Activated naive CD4-positive, alpha-beta T cell treated with anti-CD3 and anti-CD28 coated beads, Interleukin-2, amount 50 U/mL, for 72 hours (primary cell): ENCODE measurements at regions not wholly inside any gene's neighbourhood (a gene's known extent, or its start where the extent isn't known, plus 50 kb on each side); places are given as distances from the start of the nearest gene placed in this dataset.
"Not testable (repeated sequence)": the region's sequence is repeated elsewhere in the genome, so short reads cannot be mapped to it uniquely, and the experiment has no call there.

Experiments used
- ATAC-seq, 2 donors: fragments of 150-1000 bp; cut with Tn5 transposase; 2 replicates each; pipeline ENCODE4 v1.10.0; 2021; ENCODE audit warnings: mild to moderate bottlenecking in 2 of 2, moderate library complexity in 2 of 2
- DNase-seq, 2 donors: peaks; one replicate each; pipeline ENCODE4 v3.0.0; 2021 to 2022; ENCODE audit warnings: low spot score in 2 of 2
- H3K27ac Mint-ChIP-seq, 2 donors: one replicate each; pipeline ENCODE4 v1.8.0; 2022; ENCODE audit warnings: mild to moderate bottlenecking in 2 of 2, mixed read lengths in 2 of 2
- H3K36me3 Mint-ChIP-seq, 2 donors: one replicate each; pipeline ENCODE4 v1.8.0; 2022; ENCODE audit warnings: mixed read lengths in 2 of 2
- H3K9me3 Mint-ChIP-seq, 2 donors: one replicate each; pipeline ENCODE4 v1.8.0; 2022; ENCODE audit warnings: mixed read lengths in 2 of 2

DNA sequence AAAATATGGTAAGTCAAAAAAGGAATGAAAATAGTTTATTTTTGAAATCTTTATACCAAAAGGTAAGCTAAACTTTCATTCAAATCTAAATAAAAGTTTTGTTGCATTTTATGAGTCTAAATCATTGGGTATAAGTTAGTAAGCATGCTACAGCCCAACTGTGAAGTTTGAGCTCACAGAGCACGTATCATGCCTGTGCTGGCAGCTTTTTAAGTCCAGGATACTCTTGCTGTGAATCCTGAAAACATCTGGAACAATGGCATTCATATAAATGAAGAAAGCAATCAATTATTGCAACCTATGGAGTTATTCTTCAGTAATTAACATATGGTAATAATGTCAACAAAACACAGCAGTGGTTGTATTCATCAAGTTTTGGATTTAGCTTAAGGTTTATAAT, 656.9 kb downstream of the RFPL4B start:
- DNase-seq (no peak), ATAC-seq (no peak)
- no peaks in the 10 kb centered on the region for H3K36me3 Mint-ChIP-seq
- no peak overlapping the region for H3K27ac Mint-ChIP-seq
- H3K9me3 Mint-ChIP-seq, result peaks cover 0 to 5% of the 10 kb centered on the region in 2 donors

GRCh38 chr6:113004470-113005270, 657.5 kb downstream of the RFPL4B start:
- ATAC-seq (no peak), DNase-seq (no peak)
- Mint-ChIP-seq H3K9me3 (peaks cover 0 to 5% of the 10 kb centered on the region in 2 donors), H3K36me3 (no peaks in the 10 kb centered on the region), H3K27ac (no peak overlapping the region)

GRCh38 chr6:113006494-113006893, 659.4 kb downstream of the RFPL4B start:
- Mint-ChIP-seq H3K27ac (no peak overlapping the region), H3K9me3 (peaks cover 0 to 3% of the 10 kb centered on the region in 2 donors), H3K36me3 (no peaks in the 10 kb centered on the region)
- DNase-seq (no peak), ATAC-seq (no peak)

- ATAC-seq (no peak), DNase-seq (no peak)
- no peak overlapping the region for H3K27ac Mint-ChIP-seq
- H3K36me3 Mint-ChIP-seq, result no peaks in the 10 kb centered on the region
- peaks cover 0 to 3% of the 10 kb centered on the region in 2 donors for H3K9me3 Mint-ChIP-seq
Measured at GRCh38 chr6:113009682-113010081, 662.6 kb downstream of the RFPL4B start.

DNA sequence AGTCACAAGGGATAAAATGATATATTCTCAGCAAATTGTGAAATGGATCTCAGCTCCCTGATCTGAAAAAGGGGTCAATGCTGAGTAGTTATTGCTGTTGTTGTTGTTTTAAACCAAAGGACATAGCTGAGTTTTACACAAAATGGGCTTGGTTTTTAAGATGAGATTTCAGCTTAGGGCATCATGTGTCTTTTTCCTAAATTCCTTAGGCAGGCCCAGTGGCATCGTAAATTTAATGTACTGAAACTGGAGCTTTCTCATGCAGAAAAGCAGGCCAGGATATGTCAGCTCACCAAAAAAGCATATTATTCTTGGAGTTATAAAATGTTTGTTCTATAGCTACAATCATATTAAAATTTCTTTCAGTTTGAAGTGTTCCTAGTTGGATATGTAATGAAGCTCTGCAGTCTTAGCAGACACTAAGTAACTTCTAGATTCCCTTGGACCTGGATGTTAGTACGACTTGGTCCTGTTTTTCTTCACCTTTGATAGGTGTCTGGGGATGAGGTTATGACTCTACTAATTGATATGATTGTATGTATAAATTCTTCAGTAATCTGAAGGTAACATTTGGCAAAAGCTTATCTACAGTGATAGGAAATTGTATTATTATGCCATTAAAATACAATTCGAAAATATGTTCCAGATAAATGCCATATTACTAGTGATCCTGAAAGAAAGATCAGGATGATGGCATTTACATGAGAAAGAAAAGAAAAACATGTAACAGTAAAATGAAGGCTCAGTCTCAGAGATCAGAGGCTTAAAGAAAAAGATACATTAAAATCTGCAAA, 663.3 kb downstream of the RFPL4B start:
- peaks cover 0 to 3% of the 10 kb centered on the region in 2 donors for H3K9me3 Mint-ChIP-seq
- ATAC-seq (no peak), DNase-seq (no peak)
- no peak overlapping the region for H3K27ac Mint-ChIP-seq
- H3K36me3 Mint-ChIP-seq, result no peaks in the 10 kb centered on the region

DNA sequence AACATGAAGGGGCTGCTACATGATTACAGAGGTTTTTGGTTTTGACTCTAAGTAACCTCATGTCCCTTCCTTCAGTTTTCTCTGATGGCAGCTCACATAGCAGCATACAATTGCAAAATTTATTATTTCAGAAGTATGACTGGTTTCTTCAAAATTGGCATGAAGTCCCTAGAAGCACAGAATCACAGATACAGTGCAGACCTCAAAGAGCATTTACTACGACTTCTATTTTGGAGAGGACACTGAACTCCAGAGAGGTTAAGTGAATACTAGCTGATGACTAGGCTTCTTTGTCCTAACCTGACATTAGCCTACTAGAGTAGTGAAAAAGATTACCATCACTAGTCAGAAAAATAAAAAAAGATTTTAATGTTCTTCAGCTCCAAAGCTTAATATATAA, 664.3 kb downstream of the RFPL4B start:
- ATAC-seq, result no peak
- H3K36me3 Mint-ChIP-seq, result no peaks in the 10 kb centered on the region
- H3K27ac Mint-ChIP-seq, result no peak overlapping the region
- DNase-seq, result no peak
- peaks cover 0 to 3% of the 10 kb centered on the region in 2 donors for H3K9me3 Mint-ChIP-seq

DNA sequence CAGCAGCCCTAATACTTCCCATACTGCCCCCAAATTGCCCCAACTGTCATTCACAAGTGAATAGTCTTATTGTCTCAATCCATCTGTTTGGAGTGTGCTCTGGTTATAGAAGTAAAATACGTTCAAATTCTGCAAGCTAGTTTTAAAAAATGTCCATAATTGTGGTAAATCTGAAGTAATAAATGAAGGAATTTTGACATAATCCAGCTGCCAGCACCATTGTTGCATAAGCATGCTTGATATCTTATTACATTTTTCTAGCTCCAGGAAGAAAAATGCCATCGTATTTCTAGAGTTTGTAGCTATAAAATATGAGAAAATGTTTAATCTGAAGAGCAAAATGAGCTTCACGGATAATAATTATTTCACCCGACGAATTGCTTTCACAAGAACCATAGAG, 664.7 kb downstream of the RFPL4B start:
- H3K27ac Mint-ChIP-seq, result no peak overlapping the region
- peaks cover 0 to 3% of the 10 kb centered on the region in 2 donors for H3K9me3 Mint-ChIP-seq
- no peaks in the 10 kb centered on the region for H3K36me3 Mint-ChIP-seq
- ATAC-seq (no peak), DNase-seq (no peak)

DNA sequence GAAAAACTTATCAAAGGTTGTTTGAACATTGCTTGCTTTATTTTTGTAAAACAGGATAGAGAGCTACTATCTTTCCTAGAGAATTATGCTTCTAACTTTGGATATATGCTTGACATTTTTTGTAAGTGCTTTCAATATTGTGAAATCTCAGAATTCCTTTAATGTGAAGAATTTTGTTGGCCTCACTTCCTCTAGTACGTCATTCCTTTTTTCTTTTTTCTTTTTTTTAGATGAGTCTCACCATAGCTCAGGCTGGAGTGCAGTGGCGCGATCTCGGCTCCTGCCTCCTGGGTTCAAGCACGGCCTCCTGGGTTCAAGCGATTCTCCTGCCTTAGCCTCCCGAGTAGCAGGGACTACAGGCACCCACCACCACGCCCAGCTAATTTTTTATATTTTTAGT, 668.1 kb downstream of the RFPL4B start:
- Mint-ChIP-seq H3K27ac (no peak overlapping the region), H3K36me3 (no peaks in the 10 kb centered on the region), H3K9me3 (peaks cover 0 to 3% of the 10 kb centered on the region in 2 donors)
- no peak for ATAC-seq
- DNase-seq, result no peak

- no peak for ATAC-seq
- DNase-seq, result no peak
- Mint-ChIP-seq H3K27ac (no peak overlapping the region), H3K36me3 (no peaks in the 10 kb centered on the region), H3K9me3 (no peaks in the 10 kb centered on the region)
Measured at GRCh38 chr6:113017353-113017752, 670.2 kb downstream of the RFPL4B start.

GRCh38 chr6:113018351-113019151, 671.4 kb downstream of the RFPL4B start:
- no peak for ATAC-seq
- DNase-seq, result no peak
- H3K27ac Mint-ChIP-seq, result no peak overlapping the region
- no peaks in the 10 kb centered on the region for H3K9me3 Mint-ChIP-seq
- H3K36me3 Mint-ChIP-seq, result no peaks in the 10 kb centered on the region

DNA sequence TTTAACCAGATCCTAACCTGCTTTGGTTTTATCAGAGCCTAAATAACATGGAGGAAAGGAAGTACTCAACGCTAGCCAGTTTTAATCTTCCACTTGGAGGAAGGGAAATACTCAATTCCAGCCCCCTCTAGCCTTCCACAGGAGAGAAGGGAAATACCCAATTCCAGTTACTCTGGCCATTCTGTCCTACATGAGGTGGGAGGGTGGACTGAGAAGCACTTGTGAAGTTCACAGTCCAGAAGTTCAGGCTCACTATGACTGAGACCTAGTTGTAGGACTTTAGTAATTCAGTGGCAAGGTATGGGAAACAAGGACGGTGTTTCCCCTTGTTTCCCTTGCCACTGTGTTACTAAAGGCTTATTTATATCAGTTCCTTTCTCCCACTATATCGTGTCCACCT, 672.0 kb downstream of the RFPL4B start:
- H3K36me3 Mint-ChIP-seq, result no peaks in the 10 kb centered on the region
- no peak for ATAC-seq

GRCh38 chr6:113027780-113028179, 680.6 kb downstream of the RFPL4B start:
- no peak for ATAC-seq
- H3K36me3 Mint-ChIP-seq, result no peaks in the 10 kb centered on the region
- peaks cover 3 to 9% of the 10 kb centered on the region in 2 donors for H3K9me3 Mint-ChIP-seq
- DNase-seq, result no peak
- no peak overlapping the region for H3K27ac Mint-ChIP-seq

More for the DNA sequence above, 672.0 kb downstream of the RFPL4B start:
- H3K9me3 Mint-ChIP-seq, result no peaks in the 10 kb centered on the region
- no peak for DNase-seq
- H3K27ac Mint-ChIP-seq, result no peak overlapping the region

- not testable (repeated sequence) for H3K27ac Mint-ChIP-seq, H3K9me3 Mint-ChIP-seq, H3K36me3 Mint-ChIP-seq, DNase-seq, ATAC-seq
Measured at GRCh38 chr6:113029161-113029560, 682.0 kb downstream of the RFPL4B start.

DNA sequence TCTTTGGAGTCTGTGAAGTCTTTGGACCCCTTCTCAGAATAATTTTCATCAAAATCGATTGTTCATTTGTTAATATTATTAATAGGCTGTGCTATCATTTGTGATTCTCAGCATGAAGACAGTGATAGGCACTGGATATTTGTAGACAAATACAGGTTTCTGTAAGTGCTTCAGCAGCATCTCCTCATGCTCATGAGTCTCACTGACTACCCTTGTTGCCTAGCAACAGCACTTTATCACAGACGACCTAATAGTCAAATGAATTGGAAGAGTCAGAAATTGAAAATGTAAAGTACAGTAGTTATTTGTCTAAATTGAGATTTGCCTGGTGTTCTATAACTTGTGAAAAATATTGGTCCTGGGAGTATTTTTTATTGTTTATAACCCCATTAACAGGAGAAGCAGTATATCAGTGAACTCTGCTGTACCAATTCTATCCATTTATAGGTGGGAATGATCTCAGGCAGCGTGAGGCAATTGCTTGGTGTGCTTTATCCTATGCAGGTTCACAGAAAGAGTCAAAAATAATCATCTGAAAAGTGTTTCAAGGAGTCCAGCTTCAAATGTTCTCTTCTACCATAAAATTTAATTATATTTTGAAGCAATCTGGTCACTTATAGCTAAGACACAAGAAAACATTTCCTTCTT, 684.6 kb downstream of the RFPL4B start:
- no peak for ATAC-seq
- DNase-seq, result no peak
- no peak overlapping the region for H3K27ac Mint-ChIP-seq
- H3K36me3 Mint-ChIP-seq, result no peaks in the 10 kb centered on the region
- H3K9me3 Mint-ChIP-seq, result peaks cover 3 to 9% of the 10 kb centered on the region in 2 donors

DNA sequence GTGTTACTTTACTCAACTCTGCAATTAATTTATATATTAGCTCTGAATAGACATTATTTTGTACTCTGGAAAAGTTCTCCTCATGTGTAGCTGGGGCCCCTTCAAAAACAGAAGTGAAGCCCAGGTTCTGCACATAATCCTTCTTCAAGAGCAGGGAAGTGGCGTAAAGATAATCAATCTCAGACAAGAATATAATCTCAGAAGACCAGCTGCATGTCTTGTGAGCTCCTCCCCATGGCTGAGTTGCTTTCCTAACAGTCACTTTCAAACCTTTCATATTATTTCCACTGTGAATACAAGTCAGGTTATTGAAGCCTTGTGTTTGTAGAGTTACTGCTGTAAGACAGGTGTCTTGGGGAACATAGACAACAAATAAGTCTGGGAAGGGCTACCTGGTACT, 691.9 kb downstream of the RFPL4B start:
- Mint-ChIP-seq H3K27ac (no peak overlapping the region), H3K36me3 (no peaks in the 10 kb centered on the region), H3K9me3 (peaks cover 3 to 8% of the 10 kb centered on the region in 2 donors)
- ATAC-seq (no peak), DNase-seq (no peak)

DNA sequence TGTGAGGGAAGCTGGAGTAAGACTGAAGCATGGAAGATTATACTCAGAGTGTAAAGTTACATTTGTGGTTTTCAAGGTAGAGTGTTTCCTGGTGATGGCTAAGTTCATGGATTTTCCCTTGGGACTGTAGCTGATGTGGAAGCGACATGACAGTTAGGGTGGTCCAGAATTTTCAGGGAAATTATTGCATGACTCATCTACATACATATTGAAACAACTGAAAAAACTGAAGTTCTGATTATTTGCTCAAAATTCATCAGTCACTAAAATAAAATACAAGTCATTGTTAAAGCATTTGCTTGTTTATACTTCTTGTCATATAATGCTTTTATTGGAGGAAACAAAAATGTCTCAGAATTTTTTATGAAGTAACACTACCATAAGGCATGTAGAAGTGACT, 700.0 kb downstream of the RFPL4B start:
- H3K36me3 Mint-ChIP-seq, result no peaks in the 10 kb centered on the region
- no peak for ATAC-seq
- DNase-seq, result no peak
- H3K9me3 Mint-ChIP-seq, result peaks cover 9 to 16% of the 10 kb centered on the region in 2 donors
- no peak overlapping the region for H3K27ac Mint-ChIP-seq
